Activated CD8-positive, alpha-beta T cell treated with anti-CD3 and anti-CD28 coated beads, Interleukin-2, amount 10 ng/mL, durations not matched to agents 7 days and 5 days (primary cell): ENCODE measurements at regions not wholly inside any gene's neighbourhood (a gene's known extent, or its start where the extent isn't known, plus 50 kb on each side); places are given as distances from the start of the nearest gene placed in this dataset.
"Not testable (repeated sequence)": the region's sequence is repeated elsewhere in the genome, so short reads cannot be mapped to it uniquely, and the experiment has no call there.

Source experiments
- ATAC-seq: fragments of 150-1000 bp; cut with Tn5 transposase; one replicate; pipeline ENCODE4 v1.10.0; 2021; ENCODE audit warnings: moderate library complexity
- CTCF ChIA-PET: fragments of 350-600 bp; sonication (Branson Sonifier 250); formaldehyde crosslinking; loops from one replicate; lab custom pipeline; 2021; ENCODE audit warnings: antibody characterized with exemption; lab: Charles Lee
- POLR2A ChIA-PET: fragments of 350-600 bp; sonication (Branson Sonifier 250); formaldehyde crosslinking; loops from one replicate; lab custom pipeline; 2021; ENCODE audit warnings: antibody characterized with exemption; lab: Charles Lee
- DNase-seq: peaks from one replicate; pipeline ENCODE4 v3.0.0-alpha.2; 2020
- H3K27ac Mint-ChIP-seq: one replicate; pipeline ENCODE4 v1.8.0; 2021; ENCODE audit warnings: mild to moderate bottlenecking, mixed read lengths
- H3K27me3 Mint-ChIP-seq: one replicate; pipeline ENCODE4 v1.8.0; 2021; ENCODE audit warnings: low read depth, mixed read lengths
- H3K36me3 Mint-ChIP-seq: one replicate; pipeline ENCODE4 v1.8.0; 2021; ENCODE audit warnings: low read depth, mixed read lengths
- H3K4me1 Mint-ChIP-seq: one replicate; pipeline ENCODE4 v1.8.0; 2021; ENCODE audit warnings: low read depth, mixed read lengths
- H3K4me3 Mint-ChIP-seq: one replicate; pipeline ENCODE4 v1.8.0; 2021; ENCODE audit warnings: mild to moderate bottlenecking, mixed read lengths
- H3K9me3 Mint-ChIP-seq: one replicate; pipeline ENCODE4 v1.8.0; 2022; ENCODE audit warnings: mixed read lengths; ENCODE audit not compliant: insufficient read depth

DNA sequence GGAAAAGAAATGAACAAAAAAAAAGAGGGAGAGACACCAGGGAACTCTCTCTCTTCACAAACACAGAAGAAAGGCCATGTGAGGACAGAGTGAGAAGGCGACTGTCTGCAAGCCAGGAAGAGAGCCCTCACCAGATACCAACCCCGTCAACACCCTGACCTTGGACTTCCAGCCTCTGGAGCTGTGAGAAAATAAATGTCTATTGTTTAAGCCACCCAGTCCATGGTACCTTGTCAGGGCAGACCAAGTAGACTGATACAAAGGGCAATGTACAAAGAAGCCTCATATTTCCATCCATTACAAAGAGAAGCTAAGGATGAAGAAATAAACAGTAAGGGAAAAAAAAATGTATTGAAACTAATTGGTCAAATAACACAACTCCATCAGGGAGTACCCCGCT, 146.6 kb downstream of the ZNF281 start:
- CTCF ChIA-PET = interaction anchor here (0.9 to 1.1 kb wide), 3 partner anchors 9 to 21 kb away, joined by 3 to 5 read pairs (median 3); no protein-coding TSS in a partner anchor
- POLR2A ChIA-PET = interaction anchor here (0.6 kb wide), 1 partner anchor 371 kb away, joined by 3 read pairs; no protein-coding TSS in a partner anchor
- no peaks in the 10 kb centered on the region for H3K36me3 Mint-ChIP-seq
- H3K27ac Mint-ChIP-seq = no peak overlapping the region
- DNase-seq (no peak), ATAC-seq (no peak)
- no peaks in the 10 kb centered on the region for H3K9me3 Mint-ChIP-seq
- peaks cover 10% of the 10 kb centered on the region for H3K27me3 Mint-ChIP-seq
- no peaks in the 10 kb centered on the region for H3K4me1 Mint-ChIP-seq
- H3K4me3 Mint-ChIP-seq = no peak overlapping the region

DNA sequence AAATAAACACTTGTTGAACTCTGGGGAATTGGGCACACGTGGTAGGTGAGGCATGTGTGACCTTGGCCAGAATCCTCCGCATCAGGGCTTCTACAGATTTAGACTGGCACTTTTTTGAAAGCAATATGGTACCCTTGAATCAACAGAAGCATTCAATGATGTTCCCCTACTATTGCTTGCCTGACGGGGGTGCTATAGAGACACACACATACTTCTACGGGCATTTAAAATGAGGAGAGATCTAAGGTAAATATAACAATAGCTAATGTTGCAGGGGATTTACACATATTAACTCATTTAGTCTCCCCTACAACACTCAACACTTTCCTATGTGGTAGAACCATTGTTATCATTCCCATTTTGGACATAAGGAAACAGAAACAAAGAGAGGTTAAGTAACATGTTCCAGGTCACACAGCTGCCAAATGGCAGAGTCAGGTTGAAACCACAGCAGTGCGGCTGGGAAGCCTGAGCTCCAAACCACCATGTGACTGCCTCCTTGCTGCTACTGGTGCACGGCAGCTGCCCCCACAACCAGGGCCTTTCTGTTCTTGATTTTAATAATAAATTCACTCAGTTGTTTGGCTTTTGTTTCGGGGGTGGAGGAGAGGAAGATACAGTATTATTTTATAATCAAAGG, 147.4 kb downstream of the ZNF281 start:
- H3K27ac Mint-ChIP-seq = no peak overlapping the region
- H3K27me3 Mint-ChIP-seq = peaks cover 10% of the 10 kb centered on the region
- ATAC-seq = no peak

DNA sequence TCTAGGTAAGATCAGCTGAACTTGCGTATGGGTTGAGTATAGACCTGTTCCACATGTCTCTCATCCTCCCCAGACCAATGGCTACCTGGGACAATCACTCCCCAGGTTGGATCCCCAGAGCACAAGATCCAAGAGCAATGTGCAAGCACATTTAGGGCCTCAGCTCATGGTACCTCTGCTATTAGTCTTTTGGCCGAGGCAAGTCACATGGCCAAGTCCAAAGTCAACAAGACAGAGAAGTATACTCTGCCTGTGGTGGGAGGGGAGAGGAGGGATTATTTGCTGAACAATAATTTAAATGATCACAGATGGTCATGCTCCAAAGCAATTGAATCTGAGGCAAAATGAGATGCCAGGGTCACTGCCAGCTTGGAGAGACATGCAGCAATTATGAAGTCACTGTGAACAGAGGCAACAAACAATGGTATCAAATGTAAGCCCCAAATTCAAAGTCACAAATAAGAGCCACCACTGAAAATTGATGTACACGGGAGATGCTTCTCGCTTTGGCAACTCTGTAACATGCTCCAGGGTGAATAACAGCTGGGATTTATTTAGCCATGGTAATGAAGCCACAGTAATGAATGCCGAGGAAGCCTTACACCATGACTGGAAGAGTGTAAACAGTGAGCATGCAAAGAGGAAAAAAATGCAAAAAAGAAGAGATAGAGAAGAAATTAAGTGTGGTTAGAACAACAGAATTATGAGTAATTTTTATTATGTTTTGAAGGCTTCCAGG, 149.1 kb downstream of the ZNF281 start:
- no peaks in the 10 kb centered on the region for H3K36me3 Mint-ChIP-seq
- no peak overlapping the region for H3K4me3 Mint-ChIP-seq
- H3K27ac Mint-ChIP-seq = no peak overlapping the region
- H3K4me1 Mint-ChIP-seq = no peaks in the 10 kb centered on the region
- H3K27me3 Mint-ChIP-seq = peaks cover 10% of the 10 kb centered on the region
- POLR2A ChIA-PET = no interaction called here
- DNase-seq (no peak), ATAC-seq (no peak)
- CTCF ChIA-PET = interaction anchor here (1.1 kb wide), 1 partner anchor 121 kb away, joined by 5 read pairs; no protein-coding TSS in a partner anchor
- H3K9me3 Mint-ChIP-seq = no peaks in the 10 kb centered on the region

More for the DNA sequence above, 147.4 kb downstream of the ZNF281 start:
- Mint-ChIP-seq H3K4me3 (no peak overlapping the region), H3K36me3 (no peaks in the 10 kb centered on the region), H3K4me1 (no peaks in the 10 kb centered on the region), H3K9me3 (no peaks in the 10 kb centered on the region)
- DNase-seq = no peak
- CTCF ChIA-PET = interaction anchor here (0.6 to 0.9 kb wide), 3 partner anchors 8 to 81 kb away, joined by 3 read pairs; no protein-coding TSS in a partner anchor
- POLR2A ChIA-PET = no interaction called here

GRCh38 chr1:200258447-200259375, 151.1 kb downstream of the ZNF281 start:
- H3K36me3 Mint-ChIP-seq = no peaks in the 10 kb centered on the region
- no peaks in the 10 kb centered on the region for H3K9me3 Mint-ChIP-seq
- H3K27me3 Mint-ChIP-seq = peaks cover 4% of the 10 kb centered on the region
- ChIA-PET CTCF (interaction anchor here (0.9 to 1.4 kb wide), 5 partner anchors 17 to 574 kb away, joined by 3 to 4 read pairs (median 4); no protein-coding TSS in a partner anchor), POLR2A (no interaction called here)
- peaks cover 7% of the 10 kb centered on the region for H3K4me1 Mint-ChIP-seq
- no peak overlapping the region for H3K4me3 Mint-ChIP-seq
- peak; percentile 53 for ATAC-seq
- no peak overlapping the region for H3K27ac Mint-ChIP-seq
- no peak for DNase-seq

- CTCF ChIA-PET = interaction anchor here (1.0 to 1.4 kb wide), 2 partner anchors 114 to 191 kb away, joined by 3 to 4 read pairs; no protein-coding TSS in a partner anchor
Observed at GRCh38 chr1:200257235-200257634, 152.6 kb downstream of the ZNF281 start.

GRCh38 chr1:200254602-200255001, 155.2 kb downstream of the ZNF281 start:
- not testable (repeated sequence) for H3K4me1 Mint-ChIP-seq, H3K36me3 Mint-ChIP-seq, H3K9me3 Mint-ChIP-seq, DNase-seq, H3K4me3 Mint-ChIP-seq, ATAC-seq, H3K27ac Mint-ChIP-seq
- CTCF ChIA-PET = interaction anchor here (0.9 to 1.5 kb wide), 5 partner anchors 8 to 118 kb away, joined by 3 to 10 read pairs (median 3); no protein-coding TSS in a partner anchor
- H3K27me3 Mint-ChIP-seq = peaks cover 14% of the 10 kb centered on the region
- POLR2A ChIA-PET = interaction anchor here (0.6 kb wide), 1 partner anchor 551 kb away, joined by 3 read pairs; no protein-coding TSS in a partner anchor

More at GRCh38 chr1:200257235-200257634, 152.6 kb downstream of the ZNF281 start:
- no peaks in the 10 kb centered on the region for H3K36me3 Mint-ChIP-seq
- H3K27me3 Mint-ChIP-seq = peaks cover 5% of the 10 kb centered on the region
- no peaks in the 10 kb centered on the region for H3K9me3 Mint-ChIP-seq
- no peak overlapping the region for H3K27ac Mint-ChIP-seq
- no peak overlapping the region for H3K4me3 Mint-ChIP-seq
- peaks cover 9% of the 10 kb centered on the region for H3K4me1 Mint-ChIP-seq
- POLR2A ChIA-PET = no interaction called here
- no peak for DNase-seq
- no peak for ATAC-seq

GRCh38 chr1:200253774-200254495, 155.9 kb downstream of the ZNF281 start:
- Mint-ChIP-seq H3K4me3 (no peak overlapping the region), H3K27me3 (peaks cover 16% of the 10 kb centered on the region), H3K27ac (no peak overlapping the region), H3K36me3 (no peaks in the 10 kb centered on the region), H3K9me3 (no peaks in the 10 kb centered on the region), H3K4me1 (peaks cover 9% of the 10 kb centered on the region)
- ATAC-seq (no peak), DNase-seq (no peak)
- CTCF ChIA-PET = interaction anchor here (1.0 to 1.8 kb wide), 4 partner anchors 9 to 118 kb away, joined by 3 to 7 read pairs (median 3); no protein-coding TSS in a partner anchor
- POLR2A ChIA-PET = interaction anchor here (1.2 kb wide), 1 partner anchor 43 kb away, joined by 3 read pairs; no protein-coding TSS in a partner anchor

GRCh38 chr1:200252531-200252930, 157.3 kb downstream of the ZNF281 start:
- DNase-seq = no peak
- H3K27ac Mint-ChIP-seq = no peak overlapping the region
- H3K9me3 Mint-ChIP-seq = no peaks in the 10 kb centered on the region
- ATAC-seq = no peak
- H3K27me3 Mint-ChIP-seq = peaks cover 23% of the 10 kb centered on the region
- ChIA-PET CTCF (interaction anchor here (0.8 to 1.8 kb wide), 2 partner anchors 27 to 113 kb away, joined by 3 to 7 read pairs; no protein-coding TSS in a partner anchor), POLR2A (no interaction called here)
- no peaks in the 10 kb centered on the region for H3K36me3 Mint-ChIP-seq
- no peak overlapping the region for H3K4me3 Mint-ChIP-seq
- peaks cover 9% of the 10 kb centered on the region for H3K4me1 Mint-ChIP-seq

- ATAC-seq (no peak), DNase-seq (no peak)
- ChIA-PET CTCF (no interaction called here), POLR2A (no interaction called here)
- Mint-ChIP-seq H3K36me3 (no peaks in the 10 kb centered on the region), H3K9me3 (no peaks in the 10 kb centered on the region), H3K27me3 (peaks cover 32% of the 10 kb centered on the region), H3K4me1 (peaks cover 9% of the 10 kb centered on the region), H3K4me3 (no peak overlapping the region), H3K27ac (no peak overlapping the region)
Observed at GRCh38 chr1:200250469-200250868, 159.4 kb downstream of the ZNF281 start.

DNA sequence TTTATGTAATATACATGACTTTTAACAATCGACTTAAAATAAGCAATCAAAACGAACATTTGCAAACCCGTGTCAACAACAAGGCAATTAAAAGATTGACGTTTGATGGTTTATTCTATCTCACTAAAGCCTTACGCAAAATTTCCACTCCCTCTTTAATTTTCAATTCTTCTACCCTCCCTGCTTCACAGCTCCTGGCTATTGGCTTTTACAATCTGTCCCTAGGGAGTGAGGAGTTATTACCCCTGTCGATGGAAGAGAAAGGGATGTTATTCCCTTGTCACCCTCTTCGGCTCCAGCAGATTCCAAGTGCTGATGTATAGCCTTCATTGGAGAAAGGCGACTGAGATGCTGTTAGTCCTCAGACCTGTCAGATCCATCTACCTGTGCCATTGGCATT, 161.3 kb downstream of the ZNF281 start:
- Mint-ChIP-seq H3K27me3 (peaks cover 35% of the 10 kb centered on the region), H3K9me3 (no peaks in the 10 kb centered on the region), H3K27ac (no peak overlapping the region), H3K4me1 (peaks cover under 1% of the 10 kb centered on the region), H3K36me3 (no peaks in the 10 kb centered on the region), H3K4me3 (no peak overlapping the region)
- ATAC-seq = no peak
- no peak for DNase-seq
- POLR2A ChIA-PET = no interaction called here
- CTCF ChIA-PET = interaction anchor here (1.6 kb wide), 1 partner anchor 563 kb away, joined by 3 read pairs; no protein-coding TSS in a partner anchor
